SK-N-SH (cell line): ENCODE measurements at regions not wholly inside any gene's neighbourhood (a gene's known extent, or its start where the extent isn't known, plus 50 kb on each side); places are given as distances from the start of the nearest gene placed in this dataset.

Experiments
- CTCF ChIA-PET: fragments of 300-600, 350-600 bp; formaldehyde crosslinking; extraction: SDS; loops from one replicate; lab custom pipeline; 2021; lab: Yijun Ruan, JAX
- POLR2A ChIA-PET: fragments of 350-600 bp; sonication (Branson Sonifier 250); formaldehyde crosslinking; extraction: SDS; loops from one replicate; lab custom pipeline; 2020; ENCODE audit warnings: antibody characterized with exemption, inconsistent platforms; lab: Yijun Ruan, JAX
- DNase-seq: peaks from one replicate; pipeline ENCODE4 v3.0.0; 2012
- H2AFZ ChIP-seq: fragments of 200-600 bp; sonication (generic); 2 replicates; pipeline ENCODE4 v1.8.1; 2016; ENCODE audit warnings: antibody characterized with exemption, mild to moderate bottlenecking, low read depth
- H3F3A ChIP-seq: fragments of 200-600 bp; sonication (generic); replicated peaks from 2 replicates; pipeline ENCODE3; 2016; ENCODE audit warnings: antibody characterized with exemption, mild to moderate bottlenecking; ENCODE audit not compliant: insufficient read depth
- H3K27ac ChIP-seq, 2 experiments: fragments of 200-500 bp in 1 of 2; fragments of 200-600 bp in 1 of 2; sonication (Bioruptor generic) in 1 of 2; sonication (generic), shearing (Covaris generic) in 1 of 2; 2 replicates each; pipeline versions ENCODE4 v1.5.1 to v1.6.1; 2014 to 2016; ENCODE audit warnings: low read depth in 2 of 2, inconsistent platforms in 1 of 2, low read length in 1 of 2, mild to moderate bottlenecking in 1 of 2, mixed read lengths in 1 of 2
- H3K27me3 ChIP-seq: fragments of 200-600 bp; sonication (generic), shearing (Covaris generic); 2 replicates; pipeline ENCODE4 v1.6.1; 2016; ENCODE audit warnings: mixed run types; ENCODE audit not compliant: insufficient read depth
- H3K36me3 ChIP-seq, 2 experiments: fragments of 200-500 bp in 1 of 2; fragments of 200-600 bp in 1 of 2; sonication (Bioruptor generic) in 1 of 2; sonication (generic) in 1 of 2; replicated peaks in 1 of 2; 2 replicates each; pipeline versions ENCODE3 to v1.5.1; 2014 to 2016; ENCODE audit warnings: low read length in 1 of 2, mild to moderate bottlenecking in 1 of 2; ENCODE audit not compliant: insufficient read depth in 2 of 2, control insufficient read depth in 1 of 2
- H3K4me1 ChIP-seq, 2 experiments: fragments of 200-500 bp in 1 of 2; fragments of 200-600 bp in 1 of 2; sonication (Bioruptor generic) in 1 of 2; sonication (generic), shearing (Covaris generic) in 1 of 2; 2 replicates each; pipeline versions ENCODE4 v1.5.1 to v1.6.1; 2014 to 2016; ENCODE audit warnings: low read depth in 1 of 2, low read length in 1 of 2, mixed run types in 1 of 2; ENCODE audit not compliant: insufficient read depth in 2 of 2, control insufficient read depth in 1 of 2
- H3K4me2 ChIP-seq: fragments of 200-600 bp; sonication (generic), shearing (Covaris generic); 2 replicates; pipeline ENCODE4 v1.6.1; 2017; ENCODE audit warnings: mixed run types
- H3K4me3 ChIP-seq, 2 experiments: fragments of 200-500 bp in 1 of 2; fragments of 200-600 bp in 1 of 2; sonication (Bioruptor generic) in 1 of 2; sonication (generic), shearing (Covaris generic) in 1 of 2; 2 replicates each; pipeline versions ENCODE4 v1.5.1 to v1.8.1; 2014 to 2016; ENCODE audit warnings: low read depth in 2 of 2, inconsistent platforms in 1 of 2, low read length in 1 of 2, mild to moderate bottlenecking in 1 of 2, mixed read lengths in 1 of 2, moderate library complexity in 1 of 2
- H3K79me2 ChIP-seq: fragments of 200-600 bp; sonication (generic); 2 replicates; pipeline ENCODE4 v1.8.1; 2017; ENCODE audit warnings: mild to moderate bottlenecking; ENCODE audit not compliant: insufficient read depth
- H3K9ac ChIP-seq: fragments of 200-600 bp; sonication (generic); 2 replicates; pipeline ENCODE4 v1.6.1; 2017; ENCODE audit warnings: mixed run types
- H3K9me2 ChIP-seq: fragments of 200-600 bp; sonication (generic); 2 replicates; pipeline ENCODE4 v1.6.1; 2017; ENCODE audit warnings: mixed run types
- H3K9me3 ChIP-seq: fragments of 200-600 bp; sonication (generic); 2 replicates; pipeline ENCODE4 v1.6.1; 2017; ENCODE audit warnings: mixed run types, mild to moderate bottlenecking, moderate library complexity
- H4K20me1 ChIP-seq: fragments of 200-600 bp; sonication (generic); 2 replicates; pipeline ENCODE4 v1.6.1; 2017; ENCODE audit warnings: mild to moderate bottlenecking, mixed run types; ENCODE audit not compliant: insufficient read depth
- CHD2 ChIP-seq: fragments of 150-350 bp; IDR thresholded peaks from 2 replicates; pipeline ENCODE4 v1.6.1; 2018; ENCODE audit warnings: low read length; ENCODE audit not compliant: partially characterized antibody
- ELF1 ChIP-seq: IDR thresholded peaks from 2 replicates; pipeline ENCODE4 v1.4.0; 2012
- FOXJ3 ChIP-seq: sonication (generic); formaldehyde crosslinking; IDR thresholded peaks from 2 replicates; pipeline ENCODE4 v1.5.1; 2020; ENCODE audit warnings: mild to moderate bottlenecking, missing genetic modification reagents
- GABPA ChIP-seq: IDR thresholded peaks from 2 replicates; pipeline ENCODE4 v1.4.0; 2012; ENCODE audit warnings: low read depth, mild to moderate bottlenecking
- JUND ChIP-seq: IDR thresholded peaks from 2 replicates; pipeline ENCODE4 v1.4.0; 2012
- MEF2A ChIP-seq: IDR thresholded peaks from 2 replicates; pipeline ENCODE4 v1.4.0; 2012; ENCODE audit warnings: low read depth, borderline replicate concordance
- MXI1 ChIP-seq: IDR thresholded peaks from 2 replicates; pipeline ENCODE4 v1.6.1; 2012; ENCODE audit warnings: mild to moderate bottlenecking, low read depth, low read length, improper control_type of control experiment
- NRF1 ChIP-seq: IDR thresholded peaks from 2 replicates; pipeline ENCODE4 v1.6.1; 2012; ENCODE audit warnings: low read depth, mild to moderate bottlenecking, low read length
- RAD21 ChIP-seq: IDR thresholded peaks from 2 replicates; pipeline ENCODE4 v1.6.1; 2012; ENCODE audit warnings: mild to moderate bottlenecking, low read length
- RCOR1 ChIP-seq: fragments of 150-350 bp; IDR thresholded peaks from 2 replicates; pipeline ENCODE4 v1.6.1; 2017; ENCODE audit warnings: antibody characterized with exemption, low read length
- SMC3 ChIP-seq: IDR thresholded peaks from 2 replicates; pipeline ENCODE4 v1.6.1; 2012; ENCODE audit warnings: low read depth, low read length, improper control_type of control experiment
- TEAD4 ChIP-seq: IDR thresholded peaks from 2 replicates; pipeline ENCODE4 v1.4.0; 2012; ENCODE audit warnings: mild to moderate bottlenecking, borderline replicate concordance; ENCODE audit not compliant: insufficient read depth
- WGBS: methylation state at CpG from one replicate; pipeline ENCODE4 v1.1.6; 2017; ENCODE audit warnings: low lambda C conversion rate; 5-methylcytosine and 5-hydroxymethylcytosine counted together
- TF ChIP-seq, protein P1 (sequence below): IDR thresholded peaks from 2 replicates; pipeline ENCODE4 v1.4.0; 2012; ENCODE audit warnings: low read depth, borderline replicate concordance
- TF ChIP-seq, protein P2 (sequence below): fragments of 200-600 bp; sonication (generic); IDR thresholded peaks from 2 replicates; pipeline ENCODE4 v1.6.1; 2017; ENCODE audit warnings: antibody characterized with exemption, mild to moderate bottlenecking, moderate library complexity
- TF ChIP-seq, protein P3 (sequence below): IDR thresholded peaks from 2 replicates; pipeline ENCODE4 v1.6.1; 2012; ENCODE audit warnings: mild to moderate bottlenecking, low read depth, low read length, moderate library complexity
- TF ChIP-seq, protein P4 (sequence below): fragments of 150-350 bp; IDR thresholded peaks from 2 replicates; pipeline ENCODE4 v1.6.1; 2016; ENCODE audit warnings: mild to moderate bottlenecking, low read depth, low read length
- TF ChIP-seq, protein P5 (sequence below): IDR thresholded peaks from 2 replicates; pipeline ENCODE4 v1.4.0; 2012; ENCODE audit warnings: low read depth
- TF ChIP-seq, protein P6 (sequence below): IDR thresholded peaks from 2 replicates; pipeline ENCODE4 v1.4.0; 2012; ENCODE audit warnings: low read depth, borderline replicate concordance

DNA sequence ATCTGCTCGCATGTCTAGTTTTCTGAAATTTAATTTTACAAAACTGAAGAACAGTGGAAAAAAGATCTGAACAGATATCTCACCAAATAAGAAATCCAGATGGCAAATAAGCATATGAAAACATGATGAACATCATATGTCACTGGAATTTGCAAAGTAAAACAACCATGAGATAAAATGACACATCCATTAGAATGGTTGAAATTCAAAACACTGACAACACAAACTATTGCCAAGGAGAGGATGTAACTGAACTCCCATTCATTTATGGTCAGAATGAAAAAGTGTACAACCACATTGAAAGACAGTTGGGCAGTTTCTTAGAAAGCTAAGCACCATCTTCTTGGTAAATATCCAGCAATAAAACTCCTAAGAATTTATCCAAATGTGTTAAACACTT lies 312.7 kb upstream of the NCAM2 start:
- Histone ChIP-seq H4K20me1 (no peaks in the 10 kb centered on the region), H3K27me3 (no peaks in the 10 kb centered on the region), H3K79me2 (no peaks in the 10 kb centered on the region), H3F3A (no peaks in the 10 kb centered on the region), H3K9ac (no peak overlapping the region), H3K27ac (no peak overlapping the region), H3K9me2 (no peaks in the 10 kb centered on the region), H3K36me3 (no peaks in the 10 kb centered on the region), H3K4me3 (no peak overlapping the region), H3K4me1 (no peaks in the 10 kb centered on the region), H2AFZ (no peak overlapping the region), H3K4me2 (no peak overlapping the region), H3K9me3 (no peaks in the 10 kb centered on the region)
- ChIA-PET CTCF (no interaction called here), POLR2A (no interaction called here)
- TF ChIP-seq, protein P1, sequence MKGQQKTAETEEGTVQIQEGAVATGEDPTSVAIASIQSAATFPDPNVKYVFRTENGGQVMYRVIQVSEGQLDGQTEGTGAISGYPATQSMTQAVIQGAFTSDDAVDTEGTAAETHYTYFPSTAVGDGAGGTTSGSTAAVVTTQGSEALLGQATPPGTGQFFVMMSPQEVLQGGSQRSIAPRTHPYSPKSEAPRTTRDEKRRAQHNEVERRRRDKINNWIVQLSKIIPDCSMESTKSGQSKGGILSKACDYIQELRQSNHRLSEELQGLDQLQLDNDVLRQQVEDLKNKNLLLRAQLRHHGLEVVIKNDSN, result no peak
- TF ChIP-seq, protein P2, sequence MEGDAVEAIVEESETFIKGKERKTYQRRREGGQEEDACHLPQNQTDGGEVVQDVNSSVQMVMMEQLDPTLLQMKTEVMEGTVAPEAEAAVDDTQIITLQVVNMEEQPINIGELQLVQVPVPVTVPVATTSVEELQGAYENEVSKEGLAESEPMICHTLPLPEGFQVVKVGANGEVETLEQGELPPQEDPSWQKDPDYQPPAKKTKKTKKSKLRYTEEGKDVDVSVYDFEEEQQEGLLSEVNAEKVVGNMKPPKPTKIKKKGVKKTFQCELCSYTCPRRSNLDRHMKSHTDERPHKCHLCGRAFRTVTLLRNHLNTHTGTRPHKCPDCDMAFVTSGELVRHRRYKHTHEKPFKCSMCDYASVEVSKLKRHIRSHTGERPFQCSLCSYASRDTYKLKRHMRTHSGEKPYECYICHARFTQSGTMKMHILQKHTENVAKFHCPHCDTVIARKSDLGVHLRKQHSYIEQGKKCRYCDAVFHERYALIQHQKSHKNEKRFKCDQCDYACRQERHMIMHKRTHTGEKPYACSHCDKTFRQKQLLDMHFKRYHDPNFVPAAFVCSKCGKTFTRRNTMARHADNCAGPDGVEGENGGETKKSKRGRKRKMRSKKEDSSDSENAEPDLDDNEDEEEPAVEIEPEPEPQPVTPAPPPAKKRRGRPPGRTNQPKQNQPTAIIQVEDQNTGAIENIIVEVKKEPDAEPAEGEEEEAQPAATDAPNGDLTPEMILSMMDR, result no peak
- TF ChIP-seq RAD21, result no peak
- WGBS, result 0% methylated on average over 1 of the region's 1 CpG
- no peak for DNase-seq

DNA sequence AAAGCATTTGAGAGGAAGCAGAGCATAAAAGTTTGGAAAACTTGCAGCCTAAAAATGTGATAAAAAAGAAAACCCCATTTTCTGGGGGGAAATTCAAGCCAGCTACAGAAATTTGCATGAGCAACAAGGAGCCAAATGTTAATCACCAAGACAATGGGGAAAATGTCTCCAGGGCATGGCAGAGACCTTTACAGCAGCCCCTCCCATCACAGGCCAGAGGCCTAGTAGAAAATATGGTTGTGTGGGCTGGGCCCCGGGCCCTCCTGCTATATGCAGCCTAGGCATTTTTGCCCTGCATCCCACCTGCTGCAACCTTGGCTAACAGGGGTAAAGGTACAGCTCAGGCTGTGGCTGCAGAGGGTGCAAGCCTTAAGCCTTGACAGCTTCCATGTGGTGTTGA lies 299.6 kb upstream of the NCAM2 start:
- WGBS, result 0% methylated on average over 1 of the region's 1 CpG
- TF ChIP-seq GABPA (no peak), MEF2A (no peak), SMC3 (no peak), FOXJ3 (CRISPR knock-in tag) (no peak), RAD21 (no peak), CHD2 (no peak), NRF1 (no peak), RCOR1 (no peak), ELF1 (no peak), TEAD4 (no peak), MXI1 (no peak), JUND (no peak)
- TF ChIP-seq, protein P1, result no peak
- TF ChIP-seq, protein P3, sequence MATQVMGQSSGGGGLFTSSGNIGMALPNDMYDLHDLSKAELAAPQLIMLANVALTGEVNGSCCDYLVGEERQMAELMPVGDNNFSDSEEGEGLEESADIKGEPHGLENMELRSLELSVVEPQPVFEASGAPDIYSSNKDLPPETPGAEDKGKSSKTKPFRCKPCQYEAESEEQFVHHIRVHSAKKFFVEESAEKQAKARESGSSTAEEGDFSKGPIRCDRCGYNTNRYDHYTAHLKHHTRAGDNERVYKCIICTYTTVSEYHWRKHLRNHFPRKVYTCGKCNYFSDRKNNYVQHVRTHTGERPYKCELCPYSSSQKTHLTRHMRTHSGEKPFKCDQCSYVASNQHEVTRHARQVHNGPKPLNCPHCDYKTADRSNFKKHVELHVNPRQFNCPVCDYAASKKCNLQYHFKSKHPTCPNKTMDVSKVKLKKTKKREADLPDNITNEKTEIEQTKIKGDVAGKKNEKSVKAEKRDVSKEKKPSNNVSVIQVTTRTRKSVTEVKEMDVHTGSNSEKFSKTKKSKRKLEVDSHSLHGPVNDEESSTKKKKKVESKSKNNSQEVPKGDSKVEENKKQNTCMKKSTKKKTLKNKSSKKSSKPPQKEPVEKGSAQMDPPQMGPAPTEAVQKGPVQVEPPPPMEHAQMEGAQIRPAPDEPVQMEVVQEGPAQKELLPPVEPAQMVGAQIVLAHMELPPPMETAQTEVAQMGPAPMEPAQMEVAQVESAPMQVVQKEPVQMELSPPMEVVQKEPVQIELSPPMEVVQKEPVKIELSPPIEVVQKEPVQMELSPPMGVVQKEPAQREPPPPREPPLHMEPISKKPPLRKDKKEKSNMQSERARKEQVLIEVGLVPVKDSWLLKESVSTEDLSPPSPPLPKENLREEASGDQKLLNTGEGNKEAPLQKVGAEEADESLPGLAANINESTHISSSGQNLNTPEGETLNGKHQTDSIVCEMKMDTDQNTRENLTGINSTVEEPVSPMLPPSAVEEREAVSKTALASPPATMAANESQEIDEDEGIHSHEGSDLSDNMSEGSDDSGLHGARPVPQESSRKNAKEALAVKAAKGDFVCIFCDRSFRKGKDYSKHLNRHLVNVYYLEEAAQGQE, result no peak
- TF ChIP-seq, protein P4, sequence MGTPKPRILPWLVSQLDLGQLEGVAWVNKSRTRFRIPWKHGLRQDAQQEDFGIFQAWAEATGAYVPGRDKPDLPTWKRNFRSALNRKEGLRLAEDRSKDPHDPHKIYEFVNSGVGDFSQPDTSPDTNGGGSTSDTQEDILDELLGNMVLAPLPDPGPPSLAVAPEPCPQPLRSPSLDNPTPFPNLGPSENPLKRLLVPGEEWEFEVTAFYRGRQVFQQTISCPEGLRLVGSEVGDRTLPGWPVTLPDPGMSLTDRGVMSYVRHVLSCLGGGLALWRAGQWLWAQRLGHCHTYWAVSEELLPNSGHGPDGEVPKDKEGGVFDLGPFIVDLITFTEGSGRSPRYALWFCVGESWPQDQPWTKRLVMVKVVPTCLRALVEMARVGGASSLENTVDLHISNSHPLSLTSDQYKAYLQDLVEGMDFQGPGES, result no peak
- TF ChIP-seq, protein P5, sequence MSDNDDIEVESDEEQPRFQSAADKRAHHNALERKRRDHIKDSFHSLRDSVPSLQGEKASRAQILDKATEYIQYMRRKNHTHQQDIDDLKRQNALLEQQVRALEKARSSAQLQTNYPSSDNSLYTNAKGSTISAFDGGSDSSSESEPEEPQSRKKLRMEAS, result no peak
- TF ChIP-seq, protein P6, sequence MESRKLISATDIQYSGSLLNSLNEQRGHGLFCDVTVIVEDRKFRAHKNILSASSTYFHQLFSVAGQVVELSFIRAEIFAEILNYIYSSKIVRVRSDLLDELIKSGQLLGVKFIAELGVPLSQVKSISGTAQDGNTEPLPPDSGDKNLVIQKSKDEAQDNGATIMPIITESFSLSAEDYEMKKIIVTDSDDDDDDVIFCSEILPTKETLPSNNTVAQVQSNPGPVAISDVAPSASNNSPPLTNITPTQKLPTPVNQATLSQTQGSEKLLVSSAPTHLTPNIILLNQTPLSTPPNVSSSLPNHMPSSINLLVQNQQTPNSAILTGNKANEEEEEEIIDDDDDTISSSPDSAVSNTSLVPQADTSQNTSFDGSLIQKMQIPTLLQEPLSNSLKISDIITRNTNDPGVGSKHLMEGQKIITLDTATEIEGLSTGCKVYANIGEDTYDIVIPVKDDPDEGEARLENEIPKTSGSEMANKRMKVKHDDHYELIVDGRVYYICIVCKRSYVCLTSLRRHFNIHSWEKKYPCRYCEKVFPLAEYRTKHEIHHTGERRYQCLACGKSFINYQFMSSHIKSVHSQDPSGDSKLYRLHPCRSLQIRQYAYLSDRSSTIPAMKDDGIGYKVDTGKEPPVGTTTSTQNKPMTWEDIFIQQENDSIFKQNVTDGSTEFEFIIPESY, result no peak

More for the DNA sequence above, 299.6 kb upstream of the NCAM2 start:
- ChIA-PET POLR2A (no interaction called here), CTCF (no interaction called here)
- no peaks in the 10 kb centered on the region for H3K27me3 ChIP-seq
- no peaks in the 10 kb centered on the region for H3K9me3 ChIP-seq
- H3K4me1 ChIP-seq, result no peaks in the 10 kb centered on the region
- H3K4me2 ChIP-seq, result no peak overlapping the region
- H3K36me3 ChIP-seq, result no peaks in the 10 kb centered on the region
- no peaks in the 10 kb centered on the region for H3K9me2 ChIP-seq
- H3K4me3 ChIP-seq, result no peak overlapping the region
- no peaks in the 10 kb centered on the region for H4K20me1 ChIP-seq
- DNase-seq, result no peak
- H2AFZ ChIP-seq, result no peak overlapping the region
- H3K9ac ChIP-seq, result no peak overlapping the region
- no peaks in the 10 kb centered on the region for H3F3A ChIP-seq
- no peak overlapping the region for H3K27ac ChIP-seq
- no peaks in the 10 kb centered on the region for H3K79me2 ChIP-seq
